GM21576 (cell line): ENCODE measurements at regions not wholly inside any gene's neighbourhood (a gene's known extent, or its start where the extent isn't known, plus 50 kb on each side); places are given as distances from the start of the nearest gene placed in this dataset.
"Not testable (repeated sequence)": the region's sequence is repeated elsewhere in the genome, so short reads cannot be mapped to it uniquely, and the experiment has no call there.

Experiments used
- ATAC-seq: cut with Tn5 transposase; IDR thresholded peaks from one replicate; pipeline ENCODE4 v1.9.1; 2021; ENCODE audit warnings: mild to moderate bottlenecking, moderate library complexity; ENCODE audit not compliant: unreplicated experiment

- ATAC-seq: not testable (repeated sequence)
Observed at GRCh38 chr15:22238959-22239805, 158.9 kb downstream of the OR4M2 start.

GRCh38 chr15:22239806-22240180 lies 159.5 kb downstream of the OR4M2 start:
- no peak for ATAC-seq

DNA sequence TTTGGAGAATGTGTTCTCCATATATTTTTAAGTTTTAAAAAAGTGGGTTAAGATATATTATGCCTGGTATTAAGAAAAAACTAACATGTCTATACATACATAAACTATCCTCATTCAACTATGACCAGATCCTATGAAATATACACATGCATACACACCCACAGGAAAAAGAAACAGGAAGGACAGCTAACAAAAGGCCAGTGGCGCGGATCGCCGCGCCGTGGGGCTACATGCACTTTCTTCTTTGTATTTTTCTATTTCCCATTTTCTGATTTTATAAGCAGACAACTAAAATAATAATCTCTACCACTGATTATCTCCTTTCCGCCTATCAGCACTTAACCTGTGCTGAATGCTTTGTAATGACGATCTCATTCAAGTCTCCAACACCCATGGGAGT lies 160.1 kb downstream of the OR4M2 start:
- ATAC-seq: no peak

DNA sequence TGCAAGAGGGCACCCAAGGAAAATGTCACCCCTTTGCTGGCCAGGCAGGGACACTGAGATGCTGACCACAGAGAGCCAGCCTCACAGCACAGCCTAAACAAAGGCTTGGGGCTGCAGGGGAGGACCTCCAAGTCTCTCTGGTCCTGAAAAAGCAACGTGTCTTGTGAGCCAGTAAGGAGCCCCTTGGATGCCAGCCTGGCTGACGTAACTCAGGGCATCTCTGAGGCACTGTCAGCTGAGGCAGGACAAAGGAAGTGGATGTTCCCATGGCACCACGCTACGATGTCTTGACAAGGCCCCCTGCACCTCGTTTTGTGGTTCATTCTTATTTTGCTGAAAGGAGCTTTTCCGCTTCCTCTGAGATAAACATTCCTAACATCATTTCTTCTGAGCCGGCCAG lies 160.7 kb downstream of the OR4M2 start:
- ATAC-seq: no peak

DNA sequence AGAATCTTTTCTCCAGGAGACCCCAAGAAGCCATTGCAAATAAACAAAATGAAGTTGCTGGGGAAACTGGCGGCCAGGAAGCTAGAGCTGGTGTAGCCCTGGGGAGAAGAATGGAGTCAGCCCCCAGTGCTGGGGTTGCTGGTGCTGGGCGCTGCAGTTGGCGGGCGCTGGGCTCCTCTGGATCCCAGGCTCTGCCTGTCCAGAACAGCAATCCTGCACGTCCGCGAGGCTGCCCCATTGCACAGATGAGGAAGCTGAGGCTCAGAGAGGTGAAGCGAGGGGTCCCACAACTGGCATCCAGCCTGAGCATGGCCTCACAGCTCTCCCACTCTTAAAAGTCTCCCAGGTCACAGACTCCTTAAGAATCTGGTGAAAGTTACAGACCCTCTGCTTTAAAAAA lies 161.1 kb downstream of the OR4M2 start:
- no peak for ATAC-seq

DNA sequence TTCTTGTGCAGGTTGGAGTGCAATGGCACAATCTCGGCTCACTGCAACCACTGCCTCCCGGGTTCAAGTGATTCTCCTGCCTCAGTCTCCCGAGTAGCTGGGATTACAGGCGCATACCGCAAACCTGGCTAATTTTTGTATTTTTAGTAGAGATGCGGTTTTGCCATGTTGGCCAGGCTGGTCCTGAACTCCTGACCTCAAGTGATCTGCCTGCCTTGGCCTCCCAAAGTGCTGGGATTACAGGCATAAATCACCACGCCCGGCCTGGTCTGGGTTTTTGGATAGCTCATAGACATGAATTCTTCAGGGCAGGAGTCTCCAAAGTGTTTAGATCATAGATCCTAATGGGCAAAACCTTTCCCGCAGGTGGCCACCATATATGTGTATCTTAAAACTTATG lies 162.0 kb downstream of the OR4M2 start:
- ATAC-seq: not testable (repeated sequence)

- no peak for ATAC-seq
Observed at GRCh38 chr15:22243440-22244130, 163.3 kb downstream of the OR4M2 start.

GRCh38 chr15:22249511-22249910 lies 169.2 kb downstream of the OR4M2 start:
- ATAC-seq: not testable (repeated sequence)

DNA sequence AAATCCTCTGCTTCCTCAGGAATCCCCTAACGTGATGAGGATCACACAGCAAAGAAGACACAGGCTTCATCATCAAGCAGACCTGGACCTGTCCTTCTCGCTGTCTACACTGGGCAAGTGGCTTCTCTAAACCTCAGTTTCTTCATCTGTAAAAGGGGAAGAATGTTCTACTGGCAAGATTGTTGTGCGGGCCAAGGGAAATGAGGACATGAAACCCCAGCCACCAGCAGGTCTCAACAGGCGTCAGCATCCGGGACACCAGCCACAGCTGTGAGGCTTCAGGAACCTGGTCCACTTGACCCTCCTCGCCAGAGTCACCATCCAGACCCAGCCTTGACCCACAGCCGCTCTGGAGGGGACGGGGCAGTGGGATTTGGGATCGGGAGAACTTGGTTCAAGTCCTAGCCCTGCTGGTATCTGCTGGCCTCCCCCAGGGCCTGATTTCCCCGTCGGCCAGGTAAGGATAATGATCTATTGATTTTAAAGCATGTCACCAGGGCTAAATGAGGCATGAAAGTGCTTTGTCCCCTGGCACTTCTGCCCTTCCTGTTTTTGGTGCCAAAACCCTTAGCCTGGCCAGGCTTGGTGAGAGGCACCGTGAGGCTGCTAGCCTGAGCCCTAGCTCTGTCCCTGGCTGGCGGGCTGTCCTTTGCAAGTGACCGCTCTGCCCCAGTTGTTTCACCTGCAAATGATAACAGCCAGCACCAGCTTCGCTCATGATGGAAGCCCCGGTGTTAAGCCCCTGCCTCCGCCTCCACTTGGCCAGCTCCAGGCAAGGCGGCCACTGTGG lies 170.4 kb downstream of the OR4M2 start:
- not testable (repeated sequence) for ATAC-seq

DNA sequence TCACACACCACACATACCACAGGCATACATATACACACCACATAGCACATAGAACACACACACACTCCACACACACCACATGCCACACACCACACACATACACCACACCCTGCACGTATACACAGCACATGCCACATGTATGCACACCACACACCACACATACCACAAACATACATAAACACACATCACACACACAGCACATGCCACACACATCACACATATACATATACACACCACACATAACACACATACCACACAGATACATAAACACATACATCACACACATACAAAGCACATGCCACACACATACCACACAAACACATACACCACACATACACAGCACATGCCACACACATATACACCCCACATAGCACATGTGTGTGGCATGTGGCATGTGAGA lies 171.1 kb downstream of the OR4M2 start:
- no peak for ATAC-seq

DNA sequence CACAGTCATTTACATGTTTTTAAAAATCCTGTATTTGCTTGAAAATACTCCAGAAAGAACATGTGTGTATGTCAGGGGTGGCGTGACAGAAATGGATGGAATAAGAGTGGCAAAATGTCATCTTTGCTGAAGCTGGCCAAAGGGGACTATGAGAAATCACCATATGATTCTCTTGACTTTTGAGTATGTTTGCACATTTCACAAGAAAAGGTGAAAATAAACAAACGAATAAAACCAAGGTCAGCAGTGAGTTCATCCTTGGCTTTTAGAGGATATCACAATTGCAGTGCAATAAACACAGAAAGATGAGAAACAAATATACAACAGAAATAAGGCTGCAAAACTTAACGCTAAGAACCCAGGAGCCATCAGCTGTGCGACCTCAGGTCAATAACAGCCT lies 171.7 kb downstream of the OR4M2 start:
- not testable (repeated sequence) for ATAC-seq

GRCh38 chr15:22252521-22252920 lies 172.2 kb downstream of the OR4M2 start:
- ATAC-seq: not testable (repeated sequence)

GRCh38 chr15:22253002-22253675 lies 172.8 kb downstream of the OR4M2 start:
- not testable (repeated sequence) for ATAC-seq

DNA sequence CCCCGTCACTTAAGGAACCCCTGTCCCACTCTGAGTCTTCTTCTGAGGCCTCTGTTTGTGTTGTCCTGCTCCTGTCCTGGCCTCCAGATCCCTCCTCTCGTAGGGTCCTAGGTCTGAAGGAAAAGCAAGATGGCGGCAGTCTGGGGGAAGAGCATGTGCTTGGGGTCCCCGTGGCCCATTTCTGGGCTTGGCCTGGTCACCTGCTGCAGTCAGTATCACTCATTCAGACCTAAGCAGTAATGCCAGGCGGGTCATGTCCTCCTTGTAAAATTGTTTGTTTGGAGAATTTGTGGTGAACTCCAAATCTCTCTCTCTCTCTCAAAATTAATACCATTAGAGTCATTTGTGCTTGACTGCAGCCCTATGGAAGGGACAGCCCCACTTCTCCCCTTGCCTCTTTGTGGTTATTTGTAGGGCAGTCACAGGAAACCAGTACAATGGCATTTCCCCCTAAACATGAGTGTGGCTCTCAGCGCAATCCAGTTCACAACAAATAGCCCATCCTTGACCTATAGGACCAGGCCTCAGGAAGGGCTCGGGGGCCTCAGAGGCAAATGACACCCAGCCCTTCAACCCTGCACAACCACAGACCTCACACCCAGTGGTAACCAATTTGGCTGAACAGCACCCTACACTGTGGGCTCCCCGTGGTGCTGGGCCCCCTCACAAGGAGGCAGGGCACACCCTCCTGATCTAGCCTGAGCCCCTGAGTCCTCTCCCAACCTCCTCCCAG lies 173.5 kb downstream of the OR4M2 start:
- ATAC-seq: peak; percentile 84

- peak; percentile 34 for ATAC-seq
Observed at GRCh38 chr15:22254409-22255045, 174.2 kb downstream of the OR4M2 start.

DNA sequence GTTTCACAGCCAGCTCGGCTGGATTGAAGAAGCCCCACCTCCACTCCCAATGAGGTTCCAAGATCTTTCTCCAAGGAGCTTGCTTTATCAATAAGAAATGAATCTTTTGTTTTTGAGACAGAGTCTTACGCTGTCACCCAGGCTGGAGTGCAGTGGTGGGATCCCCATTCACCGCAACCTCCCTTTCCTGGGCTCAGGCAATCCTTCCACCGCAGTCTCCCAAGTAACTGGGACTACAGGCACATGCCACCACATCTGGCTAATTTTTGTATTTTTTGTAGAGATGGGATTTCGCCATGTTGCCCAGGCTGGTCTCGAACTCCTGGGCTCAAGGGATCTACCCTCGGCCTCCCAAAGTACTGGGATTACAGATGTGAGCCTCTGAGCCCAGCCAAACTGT lies 175.3 kb downstream of the OR4M2 start:
- ATAC-seq: not testable (repeated sequence)

GRCh38 chr15:22256389-22257046 lies 176.2 kb downstream of the OR4M2 start:
- not testable (repeated sequence) for ATAC-seq

GRCh38 chr15:22257047-22258008 lies 177.0 kb downstream of the OR4M2 start:
- ATAC-seq: no peak
